H1 (cell line): ENCODE measurements at regions not wholly inside any gene's neighbourhood (a gene's known extent, or its start where the extent isn't known, plus 50 kb on each side); places are given as distances from the start of the nearest gene placed in this dataset.

Experiments
- JUN ChIP-seq: IDR thresholded peaks from 2 replicates; pipeline ENCODE4 v1.6.1; 2011; ENCODE audit warnings: low read depth, mild to moderate bottlenecking, improper control_type of control experiment, low read length
- NRF1 ChIP-seq: IDR thresholded peaks from 2 replicates; pipeline ENCODE4 v1.6.1; 2011; ENCODE audit warnings: mild to moderate bottlenecking, low read depth, low read length, improper control_type of control experiment
- RAD21 ChIP-seq, 2 experiments: IDR thresholded peaks in 1 of 2; conservative IDR thresholded peaks in 1 of 2; 2 replicates each; pipeline ENCODE4 v1.6.1; 2011; ENCODE audit warnings: low read depth in 2 of 2, low read length in 2 of 2, improper control_type of control experiment in 1 of 2, inconsistent platforms in 1 of 2, mild to moderate bottlenecking in 1 of 2, moderate library complexity in 1 of 2
- RXRA ChIP-seq: IDR thresholded peaks from 2 replicates; pipeline ENCODE4 v1.6.1; 2011; ENCODE audit warnings: low read depth, mild to moderate bottlenecking, low read length, moderate library complexity; ENCODE audit not compliant: insufficient read depth
- TEAD4 ChIP-seq: IDR thresholded peaks from 2 replicates; pipeline ENCODE4 v1.6.1; 2012; ENCODE audit warnings: low read depth, low read length, inconsistent platforms, mixed read lengths
- YY1 ChIP-seq: IDR thresholded peaks from 2 replicates; pipeline ENCODE4 v1.6.1; 2011; ENCODE audit warnings: low read depth, mild to moderate bottlenecking, low read length
- TF ChIP-seq, protein P1 (sequence below), 3 experiments: IDR thresholded peaks; 1 replicate in 2 of 3; 2 replicates in 1 of 3; pipeline versions ENCODE4 v1.5.1 to v1.6.1; 2011; ENCODE audit warnings: low read length in 3 of 3, mild to moderate bottlenecking in 3 of 3, inconsistent platforms in 2 of 3, low read depth in 1 of 3, moderate library complexity in 1 of 3; ENCODE audit not compliant: insufficient read depth in 1 of 3; ENCODE audit errors: control extremely low read depth in 1 of 3

- no peak for TF ChIP-seq NRF1
- TF ChIP-seq RXRA = no peak
- TF ChIP-seq RAD21 (IDR thresholded peaks at IDR 0.05 in 1 of 2, conservative IDR thresholded peaks at IDR 0.05 in 1 of 2; ENCODE audit: low read depth in 2 of 2, low read length in 2 of 2) = no peak
- TF ChIP-seq JUN = no peak
- TF ChIP-seq TEAD4 = no peak
- TF ChIP-seq, protein P1, sequence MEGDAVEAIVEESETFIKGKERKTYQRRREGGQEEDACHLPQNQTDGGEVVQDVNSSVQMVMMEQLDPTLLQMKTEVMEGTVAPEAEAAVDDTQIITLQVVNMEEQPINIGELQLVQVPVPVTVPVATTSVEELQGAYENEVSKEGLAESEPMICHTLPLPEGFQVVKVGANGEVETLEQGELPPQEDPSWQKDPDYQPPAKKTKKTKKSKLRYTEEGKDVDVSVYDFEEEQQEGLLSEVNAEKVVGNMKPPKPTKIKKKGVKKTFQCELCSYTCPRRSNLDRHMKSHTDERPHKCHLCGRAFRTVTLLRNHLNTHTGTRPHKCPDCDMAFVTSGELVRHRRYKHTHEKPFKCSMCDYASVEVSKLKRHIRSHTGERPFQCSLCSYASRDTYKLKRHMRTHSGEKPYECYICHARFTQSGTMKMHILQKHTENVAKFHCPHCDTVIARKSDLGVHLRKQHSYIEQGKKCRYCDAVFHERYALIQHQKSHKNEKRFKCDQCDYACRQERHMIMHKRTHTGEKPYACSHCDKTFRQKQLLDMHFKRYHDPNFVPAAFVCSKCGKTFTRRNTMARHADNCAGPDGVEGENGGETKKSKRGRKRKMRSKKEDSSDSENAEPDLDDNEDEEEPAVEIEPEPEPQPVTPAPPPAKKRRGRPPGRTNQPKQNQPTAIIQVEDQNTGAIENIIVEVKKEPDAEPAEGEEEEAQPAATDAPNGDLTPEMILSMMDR (IDR thresholded peaks at IDR 0.05; ENCODE audit: control extremely low read depth in 1 of 3, insufficient read depth in 1 of 3, low read depth in 1 of 3, low read length in 3 of 3) = no peak
- TF ChIP-seq YY1 = no peak
Measured at GRCh38 chr1:181335631-181336030, 147.7 kb upstream of the CACNA1E start.
